ENCODE measurements at regions not wholly inside any gene's neighbourhood (a gene's known extent, or its start where the extent isn't known, plus 50 kb on each side); places are given as distances from the start of the nearest gene placed in this dataset.

- TF ChIP-seq CTCF (IDR thresholded peaks at IDR 0.05) (no peak), POLR2A (IDR thresholded peaks at IDR 0.05) (no peak)
Measured at GRCh38 chr2:100744589-100744988, 75.3 kb upstream of the NPAS2 start.
